ENCODE measurements at regions not wholly inside any gene's neighbourhood (a gene's known extent, or its start where the extent isn't known, plus 50 kb on each side); places are given as distances from the start of the nearest gene placed in this dataset.

DNA sequence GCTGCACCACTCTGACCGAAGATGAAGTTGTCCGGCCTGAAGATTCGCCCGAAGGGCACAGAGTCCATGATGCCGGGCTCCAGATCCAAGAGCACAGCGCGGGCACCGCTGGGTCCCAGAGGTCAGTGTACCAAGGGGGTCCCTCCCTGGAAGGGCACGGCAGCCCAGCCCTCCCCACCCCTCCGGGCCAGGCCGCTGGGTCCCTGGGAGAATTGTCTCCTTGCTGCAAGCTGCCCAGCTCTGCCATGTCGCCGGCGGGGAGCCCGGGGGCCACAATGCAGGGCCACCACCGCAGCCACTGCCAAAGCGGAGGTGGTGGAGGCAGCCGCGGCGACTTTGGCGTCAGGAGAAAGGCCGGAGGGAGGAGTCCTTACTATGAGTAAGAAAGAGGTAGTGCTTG, 189.5 kb upstream of the CYRIA start:
- intact Hi-C loops (cut with micrococcal nuclease), result no loop called here
- Mint-ChIP-seq H3K27me3 (ENCODE audit: low read depth) (no peaks in the 10 kb centered on the region), H3K27ac (no peak overlapping the region), H3K9me3 (peaks cover 6% of the 10 kb centered on the region), H3K36me3 (ENCODE audit: low read depth) (no peaks in the 10 kb centered on the region), H3K4me1 (ENCODE audit: low read depth) (no peaks in the 10 kb centered on the region), H3K4me3 (no peak overlapping the region)
- CTCF ChIA-PET, result no interaction called here
- DNase-seq, result no peak

DNA sequence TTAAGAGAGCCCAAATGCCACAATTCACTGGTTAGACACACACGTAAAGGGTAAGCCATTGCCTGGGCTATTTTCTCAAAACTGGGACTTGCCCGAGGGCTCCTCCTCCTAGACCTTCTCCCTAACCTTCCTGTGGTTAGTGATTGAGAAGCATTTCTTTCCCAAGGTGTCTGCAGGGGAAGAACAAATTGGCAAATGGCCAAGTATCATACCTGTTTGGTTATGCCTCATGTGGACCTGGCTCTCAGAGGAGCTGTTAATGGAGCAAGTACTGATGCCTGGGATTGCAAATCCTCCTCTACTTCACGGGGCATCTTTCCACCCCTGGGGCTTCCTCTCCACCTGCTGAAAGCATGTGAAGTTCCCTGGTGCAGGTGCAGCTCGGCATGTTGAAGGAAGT, 187.5 kb upstream of the CYRIA start:
- Mint-ChIP-seq H3K4me1 (ENCODE audit: low read depth) (no peaks in the 10 kb centered on the region), H3K4me3 (no peak overlapping the region), H3K27ac (no peak overlapping the region), H3K9me3 (no peaks in the 10 kb centered on the region), H3K36me3 (ENCODE audit: low read depth) (no peaks in the 10 kb centered on the region), H3K27me3 (ENCODE audit: low read depth) (peaks cover 3% of the 10 kb centered on the region)
- CTCF ChIA-PET, result no interaction called here
- no peak for DNase-seq
- intact Hi-C loops (cut with micrococcal nuclease), result no loop called here

DNA sequence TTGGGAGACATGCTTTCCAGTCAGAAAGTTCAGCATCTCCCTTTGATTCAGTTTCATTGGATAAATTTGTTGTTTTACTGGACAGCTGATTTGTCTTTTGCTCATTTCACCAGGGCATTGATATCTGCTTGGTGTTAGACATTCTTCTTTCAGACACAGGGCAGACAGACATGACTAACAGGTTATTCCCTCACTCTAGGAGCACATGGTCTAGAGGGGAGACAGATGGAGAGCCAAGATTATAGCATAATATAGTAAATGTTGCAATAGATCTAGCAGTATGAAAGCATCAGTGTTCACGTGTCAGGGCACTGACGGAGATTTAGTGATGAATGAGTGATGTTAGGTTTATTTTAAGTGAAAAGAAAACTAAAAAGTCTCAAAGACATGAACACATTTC, 187.0 kb upstream of the CYRIA start:
- Mint-ChIP-seq H3K9me3 (no peaks in the 10 kb centered on the region), H3K27ac (no peak overlapping the region), H3K36me3 (ENCODE audit: low read depth) (no peaks in the 10 kb centered on the region), H3K4me3 (no peak overlapping the region), H3K4me1 (ENCODE audit: low read depth) (no peaks in the 10 kb centered on the region), H3K27me3 (ENCODE audit: low read depth) (peaks cover 3% of the 10 kb centered on the region)
- CTCF ChIA-PET, result no interaction called here
- no peak for DNase-seq
- intact Hi-C loops (cut with micrococcal nuclease), result no loop called here

DNA sequence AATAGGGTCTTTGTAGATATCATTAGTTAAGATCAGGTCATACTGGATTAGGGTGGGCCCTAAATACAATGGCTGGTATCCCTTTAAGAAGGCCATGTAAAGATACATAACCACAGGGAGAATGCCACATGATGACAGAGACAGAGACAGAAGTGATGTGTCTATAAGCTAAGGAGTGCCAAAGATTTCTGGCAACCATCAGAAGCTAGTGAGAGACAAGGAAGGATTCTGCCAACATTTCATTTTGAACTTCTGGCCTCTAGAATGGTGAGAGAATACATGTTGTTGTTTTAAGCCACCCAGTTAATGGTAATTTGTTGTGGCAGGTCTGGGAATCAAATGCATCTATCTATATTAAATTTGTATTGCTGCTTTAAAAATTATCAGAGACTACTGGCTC, 185.5 kb upstream of the CYRIA start:
- H3K27me3 Mint-ChIP-seq (ENCODE audit: low read depth), result peaks cover 3% of the 10 kb centered on the region
- intact Hi-C loops (cut with micrococcal nuclease), result no loop called here
- H3K4me3 Mint-ChIP-seq, result no peak overlapping the region
- DNase-seq, result no peak
- H3K9me3 Mint-ChIP-seq, result no peaks in the 10 kb centered on the region
- CTCF ChIA-PET, result no interaction called here
- H3K27ac Mint-ChIP-seq, result no peak overlapping the region
- no peaks in the 10 kb centered on the region for H3K4me1 Mint-ChIP-seq (ENCODE audit: low read depth)
- no peaks in the 10 kb centered on the region for H3K36me3 Mint-ChIP-seq (ENCODE audit: low read depth)

DNA sequence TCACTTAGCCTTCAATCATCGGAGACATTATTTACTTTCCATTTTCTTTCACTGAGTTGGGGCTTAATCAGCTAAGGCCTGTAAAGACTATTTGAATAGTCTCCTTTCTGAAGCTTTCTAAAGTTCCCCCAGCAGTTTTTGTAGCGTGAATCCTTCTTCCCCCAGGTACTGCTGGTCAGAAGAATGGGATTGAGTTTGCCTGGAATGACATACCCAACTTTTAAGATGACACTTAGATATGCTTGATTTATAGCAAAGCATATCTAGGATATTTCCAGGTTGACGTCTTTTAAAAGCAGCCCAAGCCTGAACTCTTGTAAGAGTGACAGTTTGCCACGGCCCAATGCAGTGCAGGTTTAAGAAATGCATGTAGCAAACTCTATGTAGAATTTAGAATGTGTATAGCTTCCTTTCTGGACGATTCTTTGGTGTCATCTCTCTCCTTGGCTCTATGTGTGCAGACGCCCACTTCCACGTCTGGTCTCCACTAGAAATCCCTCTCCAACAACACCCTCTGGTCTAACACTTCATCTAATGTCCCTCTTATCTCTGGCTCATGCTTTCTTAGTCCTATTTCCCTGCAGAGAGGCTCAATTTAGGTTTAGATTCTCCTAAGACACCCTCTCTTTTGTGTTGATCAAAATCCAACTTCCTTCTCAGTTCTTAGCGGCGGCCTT, 175.0 kb upstream of the CYRIA start:
- CTCF ChIA-PET, result no interaction called here
- no peak for DNase-seq
- Mint-ChIP-seq H3K27me3 (ENCODE audit: low read depth) (peaks cover 3% of the 10 kb centered on the region), H3K9me3 (no peaks in the 10 kb centered on the region), H3K36me3 (ENCODE audit: low read depth) (no peaks in the 10 kb centered on the region), H3K4me3 (no peak overlapping the region), H3K27ac (no peak overlapping the region), H3K4me1 (ENCODE audit: low read depth) (no peaks in the 10 kb centered on the region)
- intact Hi-C loops (cut with micrococcal nuclease), result no loop called here

DNA sequence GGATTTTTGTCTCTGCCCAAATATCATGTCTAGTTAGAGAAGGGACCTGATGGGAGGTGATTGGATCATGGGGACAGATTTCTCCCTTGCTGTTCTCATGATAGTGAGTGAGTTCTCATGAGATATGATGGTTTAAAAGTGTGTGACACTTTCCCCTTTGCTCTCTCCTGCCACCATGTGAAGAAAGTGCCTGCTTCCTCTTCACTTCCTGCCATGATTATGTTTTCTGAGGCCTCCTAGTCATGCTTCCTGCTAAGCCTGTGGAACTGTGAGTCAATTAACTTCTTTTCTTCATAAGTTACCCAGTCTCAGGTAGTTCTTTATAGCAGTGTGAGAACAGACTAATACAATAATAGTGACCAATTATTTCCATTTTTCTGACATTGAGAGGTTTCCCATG, 167.3 kb upstream of the CYRIA start:
- intact Hi-C loops (cut with micrococcal nuclease), result no loop called here
- H3K4me1 Mint-ChIP-seq (ENCODE audit: low read depth), result no peaks in the 10 kb centered on the region
- H3K36me3 Mint-ChIP-seq (ENCODE audit: low read depth), result no peaks in the 10 kb centered on the region
- no peaks in the 10 kb centered on the region for H3K9me3 Mint-ChIP-seq
- no peaks in the 10 kb centered on the region for H3K27me3 Mint-ChIP-seq (ENCODE audit: low read depth)
- no peak overlapping the region for H3K4me3 Mint-ChIP-seq
- no peak for DNase-seq
- CTCF ChIA-PET, result no interaction called here
- H3K27ac Mint-ChIP-seq, result no peak overlapping the region

DNA sequence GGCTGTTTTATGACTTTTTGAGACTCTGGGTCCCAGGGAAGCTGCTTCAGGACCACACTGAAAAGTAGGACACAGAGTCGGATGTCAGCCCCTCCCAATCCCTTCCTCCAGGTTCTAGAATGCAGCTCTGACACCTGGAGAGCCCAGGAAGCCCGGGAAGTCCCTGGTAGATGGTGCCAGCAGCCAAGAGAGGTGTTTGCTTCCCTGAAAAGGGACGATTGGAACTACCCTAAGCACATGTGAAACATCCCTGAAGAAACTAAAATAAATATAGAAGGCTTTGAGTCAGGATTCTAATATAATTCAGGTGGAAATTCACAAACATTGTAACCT, 163.2 kb upstream of the CYRIA start:
- H3K36me3 Mint-ChIP-seq (ENCODE audit: low read depth), result no peaks in the 10 kb centered on the region
- no peaks in the 10 kb centered on the region for H3K9me3 Mint-ChIP-seq
- CTCF ChIA-PET, result no interaction called here
- no peak overlapping the region for H3K4me3 Mint-ChIP-seq
- H3K27me3 Mint-ChIP-seq (ENCODE audit: low read depth), result no peaks in the 10 kb centered on the region
- no peak for DNase-seq
- no peaks in the 10 kb centered on the region for H3K4me1 Mint-ChIP-seq (ENCODE audit: low read depth)
- intact Hi-C loops (cut with micrococcal nuclease), result no loop called here
- no peak overlapping the region for H3K27ac Mint-ChIP-seq

DNA sequence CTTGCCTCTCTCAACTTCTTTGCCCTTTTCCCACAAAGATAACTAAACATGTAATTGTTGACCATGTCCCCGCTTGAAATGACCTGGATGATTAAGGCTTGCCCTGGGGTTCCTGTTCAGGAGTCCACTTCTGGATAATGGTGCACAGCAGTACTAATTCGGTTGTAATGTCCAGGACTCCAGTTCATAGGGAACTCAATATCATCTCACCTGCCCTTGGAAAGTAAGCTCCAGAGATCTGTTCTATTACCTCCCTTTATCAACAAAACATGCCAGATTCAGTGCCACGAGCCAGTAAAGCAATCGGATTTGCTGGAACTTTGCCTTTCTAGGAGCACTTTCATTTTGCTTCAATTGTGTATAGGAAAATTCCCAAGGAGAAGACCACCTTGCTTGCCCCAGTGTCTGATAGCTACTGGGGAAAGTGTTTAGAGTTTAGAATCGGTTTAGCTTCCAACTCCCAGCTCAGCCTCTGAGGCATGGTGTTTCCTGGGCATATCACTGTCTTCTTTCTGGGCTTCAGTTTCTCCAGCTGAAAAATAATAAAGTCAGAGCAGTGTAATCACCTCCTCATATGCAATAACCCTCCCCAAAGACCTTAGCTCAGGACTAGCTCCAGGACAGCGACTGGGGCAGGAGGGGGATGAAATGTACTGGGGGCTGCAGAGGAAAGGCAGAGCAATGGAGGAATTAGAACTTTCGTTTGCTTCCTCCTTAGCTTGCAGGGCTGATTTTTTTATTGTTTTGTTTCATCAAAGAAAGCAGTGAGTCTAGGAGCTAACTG, 162.6 kb upstream of the CYRIA start:
- DNase-seq, result no peak
- no peak overlapping the region for H3K27ac Mint-ChIP-seq
- no peaks in the 10 kb centered on the region for H3K27me3 Mint-ChIP-seq (ENCODE audit: low read depth)
- CTCF ChIA-PET, result no interaction called here
- H3K9me3 Mint-ChIP-seq, result no peaks in the 10 kb centered on the region
- no peaks in the 10 kb centered on the region for H3K4me1 Mint-ChIP-seq (ENCODE audit: low read depth)
- H3K36me3 Mint-ChIP-seq (ENCODE audit: low read depth), result no peaks in the 10 kb centered on the region
- intact Hi-C loops (cut with micrococcal nuclease), result no loop called here
- H3K4me3 Mint-ChIP-seq, result no peak overlapping the region

DNA sequence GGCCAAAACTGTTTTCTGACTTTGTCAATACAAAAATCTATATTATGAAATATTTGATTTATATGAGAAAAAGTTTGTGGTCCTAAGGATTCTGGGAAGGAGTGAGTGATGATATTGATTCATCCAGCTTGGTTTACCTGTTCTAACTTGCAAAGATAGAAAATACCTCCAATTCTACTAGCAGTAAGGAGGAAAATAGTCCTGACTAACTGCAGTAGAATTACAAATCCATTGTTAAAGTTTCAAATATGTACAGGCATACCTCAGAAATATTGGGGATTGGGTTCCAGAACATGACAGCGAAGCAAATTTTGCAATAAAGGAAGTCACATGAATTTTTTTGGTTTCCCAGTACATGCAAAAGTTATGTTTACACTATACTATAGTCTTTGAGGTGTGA, 158.8 kb upstream of the CYRIA start:
- no peaks in the 10 kb centered on the region for H3K9me3 Mint-ChIP-seq
- no peak overlapping the region for H3K4me3 Mint-ChIP-seq
- peaks cover 2% of the 10 kb centered on the region for H3K27me3 Mint-ChIP-seq (ENCODE audit: low read depth)
- CTCF ChIA-PET, result no interaction called here
- no peaks in the 10 kb centered on the region for H3K4me1 Mint-ChIP-seq (ENCODE audit: low read depth)
- H3K36me3 Mint-ChIP-seq (ENCODE audit: low read depth), result no peaks in the 10 kb centered on the region
- no peak for DNase-seq
- intact Hi-C loops (cut with micrococcal nuclease), result no loop called here
- H3K27ac Mint-ChIP-seq, result no peak overlapping the region

DNA sequence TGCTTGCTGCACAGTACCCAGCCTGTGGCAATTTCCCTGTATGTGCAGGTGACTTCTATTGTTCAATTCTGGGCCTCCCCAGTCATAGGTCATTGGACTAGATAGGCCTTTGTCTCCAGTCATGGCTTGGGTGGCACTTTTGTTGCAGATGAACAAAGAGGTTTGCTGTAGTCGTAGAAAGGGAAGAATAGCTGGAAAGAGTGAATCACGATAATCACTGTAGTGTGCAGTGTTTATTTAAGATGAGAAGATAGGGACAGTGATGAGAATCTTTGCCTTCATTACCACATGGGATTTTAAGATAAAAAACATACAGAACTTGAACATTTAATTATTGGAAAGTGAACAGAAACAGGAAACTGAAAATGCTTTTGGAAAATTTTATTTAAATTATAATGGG, 156.1 kb upstream of the CYRIA start:
- Mint-ChIP-seq H3K36me3 (ENCODE audit: low read depth) (no peaks in the 10 kb centered on the region), H3K4me1 (ENCODE audit: low read depth) (no peaks in the 10 kb centered on the region), H3K9me3 (no peaks in the 10 kb centered on the region), H3K4me3 (no peak overlapping the region), H3K27me3 (ENCODE audit: low read depth) (peaks cover 2% of the 10 kb centered on the region), H3K27ac (no peak overlapping the region)
- CTCF ChIA-PET, result no interaction called here
- no peak for DNase-seq
- intact Hi-C loops (cut with micrococcal nuclease), result no loop called here

DNA sequence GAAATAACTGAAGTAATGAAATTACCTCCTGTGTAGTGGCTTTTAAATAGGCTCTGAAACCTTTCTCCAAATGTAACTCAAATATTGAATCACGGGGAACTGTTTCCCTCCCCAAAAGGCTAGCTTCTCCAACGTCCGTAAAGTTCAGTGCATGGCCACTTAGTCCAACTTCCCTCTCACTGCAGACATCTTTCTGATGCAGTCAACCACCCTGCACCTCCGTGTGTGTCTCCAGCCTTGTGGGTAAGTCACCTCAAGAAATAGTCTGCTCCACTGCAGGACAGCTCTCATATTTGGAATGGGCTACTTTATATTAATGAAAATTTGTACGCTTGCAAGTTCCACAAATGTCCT, 152.5 kb upstream of the CYRIA start:
- H3K9me3 Mint-ChIP-seq, result no peaks in the 10 kb centered on the region
- no peaks in the 10 kb centered on the region for H3K36me3 Mint-ChIP-seq (ENCODE audit: low read depth)
- peaks cover 2% of the 10 kb centered on the region for H3K27me3 Mint-ChIP-seq (ENCODE audit: low read depth)
- no peak for DNase-seq
- H3K4me1 Mint-ChIP-seq (ENCODE audit: low read depth), result no peaks in the 10 kb centered on the region
- H3K27ac Mint-ChIP-seq, result no peak overlapping the region
- CTCF ChIA-PET, result no interaction called here
- H3K4me3 Mint-ChIP-seq, result no peak overlapping the region
- intact Hi-C loops (cut with micrococcal nuclease), result no loop called here

DNA sequence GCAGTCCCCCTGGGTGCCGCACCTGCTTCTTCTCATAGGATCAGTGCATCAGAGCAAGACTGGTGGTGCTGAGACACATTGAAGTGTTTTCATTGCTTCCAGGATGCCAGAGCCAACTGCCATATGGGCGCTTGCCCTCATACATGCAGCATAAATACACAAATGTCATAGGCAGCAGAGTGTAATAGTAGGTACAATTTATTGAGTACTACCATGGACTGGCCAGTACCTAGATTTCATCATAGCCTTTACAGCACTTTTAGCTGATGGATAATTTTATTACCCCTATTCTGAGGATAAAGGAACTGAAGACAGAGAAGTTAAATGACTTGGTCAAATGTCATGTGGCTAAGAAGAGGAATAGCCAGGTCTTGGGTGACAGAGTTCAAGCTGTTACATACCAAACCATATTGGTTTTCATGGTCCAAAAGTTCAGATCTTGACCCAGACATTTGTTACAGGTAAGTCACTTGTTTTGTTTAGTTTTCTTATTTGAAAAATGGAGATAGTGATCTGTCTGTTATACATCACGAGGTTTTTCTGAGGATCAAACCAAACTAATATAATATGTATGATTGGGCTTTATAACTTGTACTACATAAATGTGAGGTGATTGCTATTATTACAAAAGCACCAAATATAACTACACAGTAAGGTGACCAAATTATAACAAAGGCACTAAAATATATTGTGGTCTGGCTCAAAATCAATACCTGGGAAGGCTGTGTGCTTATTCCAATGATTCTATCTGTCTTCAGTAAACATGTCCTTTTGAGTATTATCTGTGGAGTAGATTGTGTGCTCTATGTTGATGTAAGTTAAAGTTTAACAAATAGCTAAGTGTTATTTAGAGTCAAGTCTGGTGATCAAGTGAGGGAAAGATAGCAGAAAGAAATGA, 151.9 kb upstream of the CYRIA start:
- no peak overlapping the region for H3K27ac Mint-ChIP-seq
- H3K36me3 Mint-ChIP-seq (ENCODE audit: low read depth), result no peaks in the 10 kb centered on the region
- DNase-seq, result no peak
- no peak overlapping the region for H3K4me3 Mint-ChIP-seq
- CTCF ChIA-PET, result no interaction called here
- intact Hi-C loops (cut with micrococcal nuclease), result no loop called here
- no peaks in the 10 kb centered on the region for H3K4me1 Mint-ChIP-seq (ENCODE audit: low read depth)
- H3K9me3 Mint-ChIP-seq, result no peaks in the 10 kb centered on the region
- H3K27me3 Mint-ChIP-seq (ENCODE audit: low read depth), result peaks cover 2% of the 10 kb centered on the region

DNA sequence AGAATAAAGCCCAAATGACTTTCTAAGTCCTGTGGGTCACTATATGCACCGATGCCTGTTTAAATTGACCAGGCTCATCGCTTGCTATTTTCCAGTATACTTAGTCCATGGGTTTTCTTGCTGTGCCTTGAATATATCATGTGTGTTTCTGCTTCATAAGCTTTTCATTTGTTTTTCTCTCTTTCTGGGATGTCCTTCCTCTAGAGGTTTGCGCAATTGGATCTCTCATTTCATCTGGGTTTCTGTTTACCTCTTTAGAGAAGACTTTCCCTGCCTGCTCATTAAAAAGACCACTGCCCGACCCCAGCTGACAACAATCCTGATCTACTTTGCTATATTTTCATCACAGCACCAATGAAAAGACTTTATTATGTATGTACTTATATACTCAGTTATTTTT, 150.9 kb upstream of the CYRIA start:
- DNase-seq, result no peak
- Mint-ChIP-seq H3K4me1 (ENCODE audit: low read depth) (no peaks in the 10 kb centered on the region), H3K27ac (no peak overlapping the region), H3K27me3 (ENCODE audit: low read depth) (peaks cover 2% of the 10 kb centered on the region), H3K36me3 (ENCODE audit: low read depth) (no peaks in the 10 kb centered on the region), H3K9me3 (no peaks in the 10 kb centered on the region), H3K4me3 (no peak overlapping the region)
- CTCF ChIA-PET, result no interaction called here
- intact Hi-C loops (cut with micrococcal nuclease), result no loop called here

Measured in activated naive CD4-positive, alpha-beta T cell treated with anti-CD3 and anti-CD28 coated beads for 36 hours (primary cell).